CD4-positive, alpha-beta T cell treated with Interleukin-17A for 1 hour (primary cell): ENCODE measurements at regions not wholly inside any gene's neighbourhood (a gene's known extent, or its start where the extent isn't known, plus 50 kb on each side); places are given as distances from the start of the nearest gene placed in this dataset.
A peak's percentile ranks its signal among the peaks of the same experiment; 100 is the strongest.

Experiments
- DNase-seq: peaks from one replicate; pipeline ENCODE4 v3.0.0-alpha.2; 2020

- DNase-seq: no peak
Measured at GRCh38 chr6:143621876-143622605, 55.7 kb upstream of the PHACTR2 start.

GRCh38 chr6:143621159-143621873, 56.4 kb upstream of the PHACTR2 start:
- no peak for DNase-seq

DNA sequence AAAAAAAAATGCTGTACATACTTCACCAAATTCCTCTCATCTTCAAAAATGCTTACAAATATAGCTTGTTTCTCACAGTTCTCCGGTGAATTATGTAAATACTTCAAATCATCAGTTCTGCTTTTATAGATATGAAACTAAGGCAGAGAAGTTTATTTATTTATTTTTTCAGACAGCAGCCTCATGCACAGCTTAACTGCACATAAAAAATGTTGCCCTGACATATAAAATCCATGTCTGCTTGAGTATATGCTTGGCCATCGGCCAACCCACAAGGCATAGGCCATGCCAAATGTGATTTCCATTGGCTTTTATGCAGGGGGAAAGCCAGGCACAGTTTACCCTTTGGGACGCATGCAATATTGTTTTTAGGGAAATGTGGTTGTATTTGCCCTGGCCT, 57.3 kb upstream of the PHACTR2 start:
- DNase-seq: no peak

GRCh38 chr6:143619824-143620401, 57.9 kb upstream of the PHACTR2 start:
- no peak for DNase-seq

DNA sequence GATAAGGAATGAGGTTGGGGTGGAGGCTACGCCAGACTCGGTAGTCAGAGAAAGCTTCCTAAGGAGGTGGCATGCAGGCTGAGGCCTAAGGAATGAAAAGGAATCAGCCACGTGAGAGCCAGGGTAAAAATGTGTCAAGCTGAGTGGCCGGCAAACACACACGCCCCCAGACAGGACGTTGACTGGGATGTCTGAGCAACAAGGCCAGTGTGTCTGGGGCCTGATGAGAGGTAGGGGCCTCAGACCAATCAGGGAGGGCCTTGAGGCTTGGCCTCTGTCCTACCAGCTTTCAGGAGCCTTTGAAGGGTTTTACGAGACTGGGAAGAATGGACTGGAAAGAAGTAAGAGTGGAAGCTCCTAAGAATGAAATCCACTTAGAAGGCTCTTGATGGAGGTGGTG, 61.0 kb upstream of the PHACTR2 start:
- no peak for DNase-seq

DNA sequence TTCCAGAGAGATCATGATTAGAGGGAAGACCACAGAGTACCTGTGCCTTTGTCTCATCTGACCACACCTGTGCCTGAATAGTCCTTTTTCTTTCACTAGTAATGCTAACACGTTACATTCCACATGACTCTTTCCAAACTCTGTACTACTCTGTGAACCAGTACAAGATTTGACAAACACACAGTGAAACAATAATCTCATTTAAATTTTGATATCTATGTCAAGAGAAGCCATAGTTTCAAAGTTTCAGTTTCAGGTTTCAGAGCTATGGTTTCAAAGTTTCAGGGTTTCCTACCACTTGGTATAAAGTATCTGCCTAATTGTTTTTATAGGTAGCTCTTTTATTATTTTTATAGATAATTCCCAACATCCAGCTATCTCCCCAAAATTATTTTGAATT, 62.0 kb upstream of the PHACTR2 start:
- DNase-seq: no peak

GRCh38 chr6:143614235-143614634, 63.5 kb upstream of the PHACTR2 start:
- no peak for DNase-seq

- DNase-seq: no peak
Measured at GRCh38 chr6:143613749-143614148, 64.0 kb upstream of the PHACTR2 start.

DNA sequence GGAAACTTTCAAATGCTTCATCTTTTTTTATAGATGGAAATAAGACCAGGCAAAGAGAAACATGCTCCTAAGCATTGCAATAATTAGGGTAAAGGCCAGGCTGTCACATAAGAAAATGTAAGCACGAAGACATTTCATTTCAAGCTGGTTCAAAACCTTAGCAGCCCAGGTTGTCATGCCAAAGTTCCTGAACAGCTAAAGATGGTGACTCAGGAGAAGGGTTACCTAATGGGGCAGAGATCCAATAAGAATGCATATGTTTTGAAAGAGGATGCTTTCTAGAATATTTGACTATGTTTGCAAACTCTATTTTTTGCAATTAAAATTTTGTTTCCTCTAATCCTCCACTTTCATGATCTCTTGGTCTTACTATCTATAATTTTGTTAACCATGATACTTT, 65.6 kb upstream of the PHACTR2 start:
- DNase-seq: no peak

DNA sequence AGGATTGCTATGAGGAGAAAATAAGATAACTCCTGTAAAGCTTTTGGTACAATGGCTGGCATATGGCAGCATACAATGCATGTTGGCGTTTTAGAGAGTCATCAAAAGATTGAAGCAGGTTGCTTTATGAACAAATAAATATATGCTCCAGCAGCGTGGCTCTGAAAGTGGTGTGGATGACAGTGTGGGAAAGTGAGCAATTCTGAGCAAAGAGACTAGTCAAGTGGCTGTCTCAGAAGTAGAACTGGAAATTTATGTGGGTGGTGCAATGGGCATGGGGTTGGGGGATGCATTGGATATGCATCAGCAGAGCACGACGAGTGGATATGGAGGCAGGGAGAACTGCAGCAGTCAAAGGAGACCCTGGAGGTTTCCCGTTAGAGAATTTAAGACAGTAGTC, 66.2 kb upstream of the PHACTR2 start:
- DNase-seq: no peak

GRCh38 chr6:143609972-143610371, 67.8 kb upstream of the PHACTR2 start:
- DNase-seq: no peak

DNA sequence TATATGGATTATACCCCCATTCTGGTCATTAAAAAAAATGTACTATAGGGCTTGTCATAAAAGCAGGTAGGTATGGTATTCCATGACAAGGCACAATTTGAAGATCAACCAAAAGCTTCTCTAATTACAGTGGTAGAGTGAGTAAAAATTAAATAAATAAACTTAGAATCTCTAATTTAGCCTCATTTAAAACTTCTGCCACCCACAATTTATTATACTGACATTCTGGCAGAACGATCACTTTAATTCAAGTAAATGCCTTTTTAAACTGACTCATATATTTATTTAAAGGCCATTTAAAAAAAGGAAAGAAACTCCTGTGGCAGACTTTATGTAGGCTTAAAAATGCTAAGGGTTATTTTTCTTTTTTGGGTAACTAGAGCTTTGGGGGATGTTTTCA, 68.3 kb upstream of the PHACTR2 start:
- DNase-seq: no peak

GRCh38 chr6:143608906-143609305, 68.9 kb upstream of the PHACTR2 start:
- DNase-seq: no peak

GRCh38 chr6:143607974-143608373, 69.8 kb upstream of the PHACTR2 start:
- DNase-seq: no peak

GRCh38 chr6:143607168-143607567, 70.6 kb upstream of the PHACTR2 start:
- DNase-seq: no peak

GRCh38 chr6:143605906-143606521, 71.8 kb upstream of the PHACTR2 start:
- no peak for DNase-seq

DNA sequence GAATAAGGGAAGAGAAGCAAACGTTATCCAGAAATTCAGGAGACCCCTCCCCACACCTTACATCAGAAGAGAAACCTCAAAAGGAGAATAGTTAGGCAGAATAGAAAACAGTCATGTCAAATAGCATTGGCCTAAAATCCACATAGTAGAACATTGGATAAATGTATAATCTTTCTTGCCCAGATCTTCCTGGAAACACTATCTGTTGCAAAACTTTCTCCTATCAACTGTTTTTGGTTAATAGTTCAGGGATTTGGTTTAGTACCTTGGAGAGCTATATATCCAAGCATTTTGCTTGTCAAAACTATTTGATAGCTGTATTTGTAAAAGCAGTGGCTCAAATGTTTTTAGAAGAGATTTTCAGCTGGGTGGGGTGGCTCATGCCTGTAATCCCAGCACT, 74.3 kb upstream of the PHACTR2 start:
- DNase-seq: no peak

- no peak for DNase-seq
Measured at GRCh38 chr6:143601504-143601903, 76.3 kb upstream of the PHACTR2 start.

DNA sequence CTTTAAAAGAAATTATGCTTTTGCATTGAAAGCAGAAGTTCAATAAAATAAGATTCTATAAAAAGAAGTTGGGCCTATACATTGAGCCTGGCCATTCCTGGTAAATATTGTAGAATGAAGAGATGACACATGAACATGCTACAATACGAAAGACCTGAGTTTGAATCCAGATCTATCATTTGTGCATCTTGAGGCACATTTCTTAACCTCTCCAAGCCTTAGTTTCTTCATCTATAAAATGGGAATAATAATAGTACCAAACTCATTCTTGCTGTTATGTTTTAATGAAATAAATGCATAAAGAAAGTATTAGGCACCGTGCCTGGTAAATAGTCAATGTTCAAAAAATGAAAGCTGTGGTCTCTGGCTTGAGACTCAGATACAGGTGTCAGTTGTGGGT, 76.9 kb upstream of the PHACTR2 start:
- no peak for DNase-seq

DNA sequence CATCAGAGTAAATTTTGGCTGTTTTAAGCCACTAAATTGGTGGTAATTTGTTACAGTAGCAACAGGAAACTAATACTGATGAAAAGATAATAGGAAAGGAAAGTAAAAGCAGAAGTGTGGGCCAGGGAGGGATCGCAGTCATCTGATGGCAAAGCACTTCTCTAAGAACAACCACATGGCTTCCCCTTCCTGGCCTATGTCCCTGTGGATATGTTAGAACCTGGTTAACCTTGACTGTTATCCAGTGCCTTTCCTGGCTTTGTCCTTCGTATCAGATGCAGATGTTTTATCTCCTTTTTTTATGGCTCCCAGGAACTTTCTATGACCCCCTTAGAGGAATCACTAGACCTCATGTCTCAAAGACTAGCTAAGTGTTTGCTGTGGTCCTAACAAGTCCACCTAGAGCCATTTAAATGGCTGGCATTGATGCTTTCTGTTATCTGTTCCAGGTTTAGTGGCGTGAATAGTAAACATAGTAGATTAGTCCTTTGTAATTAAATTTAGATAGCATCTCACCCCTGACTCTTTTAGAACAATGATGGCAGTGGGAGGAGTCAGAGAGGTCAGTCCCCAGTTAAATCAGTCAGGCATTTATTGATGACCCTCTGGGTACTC, 79.2 kb upstream of the PHACTR2 start:
- DNase-seq: peak; percentile 59

DNA sequence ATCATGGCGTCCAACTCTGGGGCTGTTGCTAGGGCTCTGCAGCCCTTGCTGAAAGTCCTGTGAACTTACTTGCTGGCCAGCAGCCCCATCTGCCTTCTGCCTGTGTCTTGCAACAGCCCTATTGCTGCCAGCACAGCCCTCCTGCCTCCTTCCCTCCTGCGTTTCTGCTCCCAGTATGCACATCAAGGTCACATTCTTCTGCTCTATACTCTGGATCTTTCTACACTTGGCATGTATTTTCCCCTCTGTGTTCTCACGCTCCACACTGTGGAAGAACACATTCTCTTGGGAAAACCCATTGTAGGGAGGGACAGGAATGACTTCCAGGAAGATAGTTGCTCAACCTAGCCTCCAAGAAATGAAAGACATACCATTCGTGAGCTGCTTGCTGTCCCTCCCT, 80.9 kb upstream of the PHACTR2 start:
- no peak for DNase-seq

DNA sequence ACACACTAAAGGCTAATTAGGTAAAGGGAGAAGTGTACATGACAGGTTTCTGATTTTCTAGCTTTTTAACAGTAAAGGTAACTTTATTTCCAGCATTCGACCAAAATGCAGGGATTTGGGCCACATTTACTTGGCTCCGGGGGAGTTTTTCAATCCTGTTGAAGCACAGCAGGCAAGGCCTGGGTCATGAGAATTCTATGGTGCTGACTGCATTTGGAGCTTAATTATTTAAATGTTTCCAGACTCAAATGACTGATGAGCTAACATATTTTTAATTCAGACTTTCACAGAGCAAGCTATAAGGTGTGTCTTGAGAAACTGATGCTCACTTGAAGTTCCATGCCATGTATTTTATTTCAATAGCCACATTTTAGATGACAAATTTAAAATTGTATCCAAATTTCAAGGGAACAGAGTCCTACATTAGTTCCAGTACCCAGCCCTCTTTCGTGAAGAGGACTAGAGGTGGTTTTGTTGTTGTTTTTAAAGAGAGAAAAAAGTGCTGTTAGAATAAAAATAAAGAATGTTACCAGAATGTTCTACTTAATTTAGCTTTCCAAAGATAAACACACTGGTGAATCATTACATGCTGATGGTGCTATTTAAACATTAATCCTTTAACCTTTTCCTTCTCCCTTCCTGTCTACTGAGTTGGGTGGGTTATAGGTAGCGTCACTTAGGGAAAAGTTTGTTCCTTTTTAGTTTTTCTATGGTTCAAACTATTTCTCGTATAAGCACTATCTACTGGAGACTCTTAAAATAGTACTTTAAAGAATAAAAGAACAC, 82.3 kb upstream of the PHACTR2 start:
- no peak for DNase-seq

- DNase-seq: peak; percentile 4
Measured at GRCh38 chr6:143594647-143595046, 83.1 kb upstream of the PHACTR2 start.
